Liver (tissue), 8 donors: ENCODE measurements at regions not wholly inside any gene's neighbourhood (a gene's known extent, or its start where the extent isn't known, plus 50 kb on each side); places are given as distances from the start of the nearest gene placed in this dataset.

Source experiments
- DNase-seq: peaks from one replicate; pipeline ENCODE4 v3.0.0-alpha.2; 2017; ENCODE audit warnings: low spot score
- H3K27ac ChIP-seq, 2 donors: one replicate each; pipeline ENCODE4 v1.7.0; 2013; ENCODE audit warnings: inconsistent platforms in 2 of 2, low read length in 2 of 2, control low read depth in 1 of 2, low read depth in 1 of 2, mild to moderate bottlenecking in 1 of 2
- H3K27me3 ChIP-seq, 4 donors: one replicate each; pipeline versions ENCODE4 v1.6.1 to v1.7.0; 2013; ENCODE audit warnings: low read length in 3 of 4, inconsistent platforms in 1 of 4, mild to moderate bottlenecking in 1 of 4, moderate library complexity in 1 of 4; ENCODE audit not compliant: control insufficient read depth in 4 of 4, insufficient read depth in 4 of 4
- H3K36me3 ChIP-seq, 4 donors: one replicate each; pipeline versions ENCODE4 v1.6.1 to v1.7.0; 2013; ENCODE audit warnings: low read length in 3 of 4, mild to moderate bottlenecking in 3 of 4, low read depth in 1 of 4, moderate library complexity in 1 of 4; ENCODE audit not compliant: control insufficient read depth in 4 of 4, insufficient read depth in 3 of 4
- H3K4me1 ChIP-seq, 4 donors: one replicate each; pipeline versions ENCODE4 v1.6.1 to v1.7.0; 2013; ENCODE audit warnings: low read length in 3 of 4, mild to moderate bottlenecking in 3 of 4, moderate library complexity in 1 of 4; ENCODE audit not compliant: control insufficient read depth in 4 of 4, insufficient read depth in 4 of 4
- H3K4me3 ChIP-seq, 3 donors: one replicate each; pipeline versions ENCODE4 v1.6.1 to v1.7.0; 2013; ENCODE audit warnings: low read length in 3 of 3, control low read depth in 1 of 3, low read depth in 1 of 3, mild to moderate bottlenecking in 1 of 3
- H3K9ac ChIP-seq, 2 donors: one replicate each; pipeline ENCODE4 v1.7.0; 2013; ENCODE audit warnings: low read length in 2 of 2, mild to moderate bottlenecking in 2 of 2, moderate library complexity in 2 of 2, control low read depth in 1 of 2, low read depth in 1 of 2
- H3K9me3 ChIP-seq, 4 donors: one replicate each; pipeline versions ENCODE4 v1.6.1 to v1.7.0; 2013; ENCODE audit warnings: low read length in 3 of 4; ENCODE audit not compliant: control insufficient read depth in 4 of 4
- CTCF ChIP-seq: fragments of 150-350 bp; IDR thresholded peaks from 2 replicates; pipeline ENCODE4 v1.5.1; 2017; ENCODE audit warnings: improper control_type of control experiment, low read depth, low read length; ENCODE audit not compliant: missing input control
- EGR1 ChIP-seq, 2 donors: IDR thresholded peaks; 2 replicates each; pipeline ENCODE4 v1.6.1; 2016 to 2018; ENCODE audit warnings: antibody characterized with exemption in 2 of 2, low read depth in 2 of 2
- FOXA1 ChIP-seq: IDR thresholded peaks from 2 replicates; pipeline ENCODE4 v1.6.1; 2016; ENCODE audit warnings: antibody characterized with exemption
- GABPA ChIP-seq, 2 donors: IDR thresholded peaks in 1 of 2; conservative IDR thresholded peaks in 1 of 2; 2 replicates each; pipeline ENCODE4 v1.6.1; 2016; ENCODE audit warnings: antibody characterized with exemption in 2 of 2, mild to moderate bottlenecking in 1 of 2, moderate library complexity in 1 of 2
- HNF4A ChIP-seq, 2 donors: conservative IDR thresholded peaks; 2 replicates each; pipeline ENCODE4 v1.6.1; 2016; ENCODE audit warnings: antibody characterized with exemption in 2 of 2, mild to moderate bottlenecking in 2 of 2
- JUND ChIP-seq, 2 donors: IDR thresholded peaks; 2 replicates each; pipeline ENCODE4 v1.6.1; 2016; ENCODE audit warnings: antibody characterized with exemption in 2 of 2
- NR2F2 ChIP-seq: IDR thresholded peaks from 2 replicates; pipeline ENCODE4 v1.6.1; 2016; ENCODE audit warnings: antibody characterized with exemption
- RAD21 ChIP-seq, 2 donors: IDR thresholded peaks; 2 replicates each; pipeline ENCODE4 v1.6.1; 2016; ENCODE audit warnings: antibody characterized with exemption in 2 of 2, mild to moderate bottlenecking in 2 of 2
- REST ChIP-seq: IDR thresholded peaks from 2 replicates; pipeline ENCODE4 v1.6.1; 2016; ENCODE audit warnings: antibody characterized with exemption, mild to moderate bottlenecking
- RXRA ChIP-seq, 2 donors: IDR thresholded peaks; 2 replicates each; pipeline ENCODE4 v1.6.1; 2017 to 2018; ENCODE audit warnings: antibody characterized with exemption in 2 of 2, mild to moderate bottlenecking in 1 of 2
- TAF1 ChIP-seq: conservative IDR thresholded peaks from 2 replicates; pipeline ENCODE4 v1.6.1; 2016; ENCODE audit warnings: antibody characterized with exemption, mild to moderate bottlenecking
- YY1 ChIP-seq: IDR thresholded peaks from 2 replicates; pipeline ENCODE4 v1.6.1; 2016; ENCODE audit warnings: antibody characterized with exemption, mild to moderate bottlenecking
- ZBTB33 ChIP-seq: IDR thresholded peaks from 2 replicates; pipeline ENCODE4 v1.6.1; 2016; ENCODE audit warnings: antibody characterized with exemption
- WGBS: extraction: QIAGEN DNeasy Blood & Tissue Kit; methylation state at CpG from one replicate; pipeline ENCODE4 v1.1.7; 2013; 5-methylcytosine and 5-hydroxymethylcytosine counted together
- TF ChIP-seq, protein P1 (sequence below): IDR thresholded peaks from 2 replicates; pipeline ENCODE4 v1.6.1; 2016; ENCODE audit warnings: antibody characterized with exemption
- TF ChIP-seq, protein P2 (sequence below): IDR thresholded peaks from 2 replicates; pipeline ENCODE4 v1.6.1; 2016; ENCODE audit warnings: antibody characterized with exemption
- donor health status: healthy.
- donor health status: healthy.
- donor health status: healthy.
- donor health status: healthy.
- donor health status: healthy.

- no peak for TF ChIP-seq ZBTB33
- no peak for TF ChIP-seq REST
These were observed 188.7 kb downstream of the TM9SF2 start (continued) for GRCh38 chr13:99689955-99690354.

DNA sequence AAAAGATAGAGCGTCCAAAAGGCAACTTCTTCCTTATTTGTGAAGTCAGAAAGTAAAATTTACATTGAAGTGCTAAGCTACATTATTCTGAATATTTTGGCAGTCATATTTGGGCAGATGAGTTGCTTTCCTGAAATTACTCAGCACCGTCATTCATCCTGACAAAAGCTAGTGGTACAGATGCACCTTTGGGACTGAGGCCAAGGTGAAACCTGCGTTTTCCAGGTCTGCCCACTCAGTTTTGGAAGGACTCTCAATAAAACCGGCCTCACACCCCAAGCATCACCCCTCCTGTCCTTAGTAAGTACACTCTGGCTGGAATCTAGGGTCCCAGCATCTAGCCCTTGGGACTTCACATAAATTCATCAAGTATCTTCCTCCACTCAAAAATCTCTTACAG is 187.5 kb downstream of the TM9SF2 start:
- Histone ChIP-seq H3K4me1 (no peaks in the 10 kb centered on the region), H3K4me3 (no peak overlapping the region), H3K9ac (no peak overlapping the region), H3K36me3 (no peaks in the 10 kb centered on the region), H3K27ac (no peak overlapping the region), H3K27me3 (no peaks in the 10 kb centered on the region), H3K9me3 (no peaks in the 10 kb centered on the region)
- DNase-seq = no peak
- 66% methylated on average over 4 of the region's 4 CpGs for WGBS
- TF ChIP-seq FOXA1 (no peak), YY1 (no peak), CTCF (no peak), NR2F2 (no peak), RXRA (IDR thresholded peaks at IDR 0.05) (no peak), JUND (IDR thresholded peaks at IDR 0.05) (no peak), ZBTB33 (no peak), RAD21 (IDR thresholded peaks at IDR 0.05) (no peak), GABPA (IDR thresholded peaks at IDR 0.05 in 1 of 2, conservative IDR thresholded peaks at IDR 0.05 in 1 of 2) (no peak), TAF1 (no peak), EGR1 (IDR thresholded peaks at IDR 0.05; ENCODE audit: low read depth in 2 of 2) (no peak), HNF4A (conservative IDR thresholded peaks at IDR 0.05) (no peak), REST (no peak)
- TF ChIP-seq, protein P1, sequence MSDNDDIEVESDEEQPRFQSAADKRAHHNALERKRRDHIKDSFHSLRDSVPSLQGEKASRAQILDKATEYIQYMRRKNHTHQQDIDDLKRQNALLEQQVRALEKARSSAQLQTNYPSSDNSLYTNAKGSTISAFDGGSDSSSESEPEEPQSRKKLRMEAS = no peak
- TF ChIP-seq, protein P2, sequence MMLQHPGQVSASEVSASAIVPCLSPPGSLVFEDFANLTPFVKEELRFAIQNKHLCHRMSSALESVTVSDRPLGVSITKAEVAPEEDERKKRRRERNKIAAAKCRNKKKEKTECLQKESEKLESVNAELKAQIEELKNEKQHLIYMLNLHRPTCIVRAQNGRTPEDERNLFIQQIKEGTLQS = no peak
